Ishikawa (cell line): ENCODE measurements at regions not wholly inside any gene's neighbourhood (a gene's known extent, or its start where the extent isn't known, plus 50 kb on each side); places are given as distances from the start of the nearest gene placed in this dataset.

ENCODE experiments used
- CEBPB ChIP-seq: IDR thresholded peaks from 2 replicates; pipeline ENCODE4 v1.6.1; 2012
- CREB1 ChIP-seq: IDR thresholded peaks from 2 replicates; pipeline ENCODE4 v1.6.1; 2012; ENCODE audit warnings: low read depth
- EGR1 ChIP-seq: IDR thresholded peaks from 2 replicates; pipeline ENCODE4 v1.6.1; 2012
- EP300 ChIP-seq: IDR thresholded peaks from 2 replicates; pipeline ENCODE4 v1.6.1; 2012; ENCODE audit warnings: borderline replicate concordance
- FOXM1 ChIP-seq: IDR thresholded peaks from 2 replicates; pipeline ENCODE4 v1.6.1; 2012; ENCODE audit warnings: low read depth, borderline replicate concordance
- MAX ChIP-seq: IDR thresholded peaks from 2 replicates; pipeline ENCODE4 v1.6.1; 2012
- NFIC ChIP-seq: IDR thresholded peaks from 2 replicates; pipeline ENCODE4 v1.6.1; 2012
- RAD21 ChIP-seq: IDR thresholded peaks from 2 replicates; pipeline ENCODE4 v1.6.1; 2012; ENCODE audit warnings: low read depth
- REST ChIP-seq: IDR thresholded peaks from 2 replicates; pipeline ENCODE4 v1.6.1; 2012; ENCODE audit warnings: low read depth, mild to moderate bottlenecking
- TAF1 ChIP-seq: IDR thresholded peaks from 2 replicates; pipeline ENCODE4 v1.6.1; 2012; ENCODE audit warnings: low read depth, mild to moderate bottlenecking
- TCF12 ChIP-seq: IDR thresholded peaks from 2 replicates; pipeline ENCODE4 v1.6.1; 2012; ENCODE audit warnings: low read depth
- USF1 ChIP-seq: IDR thresholded peaks from 2 replicates; pipeline ENCODE4 v1.6.1; 2012
- YY1 ChIP-seq: IDR thresholded peaks from 2 replicates; pipeline ENCODE4 v1.6.1; 2012; ENCODE audit warnings: low read depth
- ZBTB7A ChIP-seq: IDR thresholded peaks from 2 replicates; pipeline ENCODE4 v1.6.1; 2012; ENCODE audit warnings: low read depth

- TF ChIP-seq REST (no peak), NFIC (no peak), CEBPB (no peak), TCF12 (no peak), EP300 (no peak), ZBTB7A (no peak), YY1 (no peak), RAD21 (no peak), USF1 (no peak), FOXM1 (no peak), CREB1 (no peak), TAF1 (no peak), EGR1 (no peak), MAX (no peak)
Measured at GRCh38 chr7:136492366-136492765, 376.1 kb upstream of the CHRM2 start.
